ENCODE measurements at regions not wholly inside any gene's neighbourhood (a gene's known extent, or its start where the extent isn't known, plus 50 kb on each side); places are given as distances from the start of the nearest gene placed in this dataset.

DNA sequence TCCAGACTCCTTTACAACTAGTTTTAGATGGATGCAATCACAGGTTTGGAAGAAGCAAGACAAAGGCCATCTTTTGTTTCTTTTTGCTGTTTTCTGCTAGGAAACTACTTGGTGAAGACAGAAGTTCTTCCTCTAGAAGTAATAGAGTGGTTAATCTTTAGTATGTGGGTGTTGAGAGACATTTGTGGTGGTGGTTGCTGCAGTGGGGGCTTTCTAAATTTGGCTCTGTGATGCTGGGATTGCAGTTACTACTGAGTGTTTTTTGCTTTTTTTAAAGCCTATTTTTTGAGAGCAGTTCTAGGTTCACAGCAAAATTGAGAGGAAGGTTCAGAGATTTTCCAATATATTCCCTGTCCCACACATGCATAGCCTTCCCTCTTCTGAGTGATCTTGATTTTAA lies 120.0 kb downstream of the AASDHPPT start:
- Mint-ChIP-seq H3K36me3 (ENCODE audit: low read depth) (no peaks in the 10 kb centered on the region), H3K4me3 (no peak overlapping the region), H3K27ac (no peak overlapping the region)

DNA sequence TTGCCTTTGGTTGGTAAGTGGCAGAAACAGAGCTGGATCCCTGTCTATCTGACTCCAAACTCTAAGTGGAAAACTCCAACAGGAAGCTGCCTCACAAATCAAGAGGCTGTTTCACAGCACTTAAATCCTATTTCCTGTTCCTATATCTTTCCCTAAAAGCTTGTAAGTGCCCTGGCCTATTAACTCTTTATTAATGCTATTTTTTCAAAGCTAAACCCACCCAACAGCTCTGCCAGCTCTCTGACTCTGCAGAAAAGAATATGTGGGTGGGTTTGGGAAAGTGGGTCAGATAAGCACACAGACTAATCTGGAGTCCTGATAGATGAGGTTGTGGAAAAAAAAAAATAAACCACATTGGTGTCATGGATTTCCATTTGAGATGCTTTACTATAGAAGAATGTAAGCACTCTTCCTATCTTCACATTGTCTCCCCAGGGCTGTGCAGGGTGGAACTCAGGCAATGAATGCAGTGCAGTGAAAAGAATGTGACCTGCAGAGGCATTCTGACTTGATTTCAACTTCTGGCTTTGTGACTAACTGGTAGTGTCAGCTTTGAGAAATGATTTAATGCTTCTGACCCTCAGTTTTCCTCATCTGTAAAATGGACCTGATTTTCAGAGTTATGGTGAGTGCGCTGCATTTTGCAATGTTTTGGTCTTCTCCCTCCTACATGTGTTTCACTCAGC lies 125.6 kb downstream of the AASDHPPT start:
- Mint-ChIP-seq H3K9me3 (no peaks in the 10 kb centered on the region), H3K27ac (peak overlapping the region; percentile 32), H3K4me1 (peaks cover 14% of the 10 kb centered on the region), H3K4me3 (no peak overlapping the region), H3K27me3 (ENCODE audit: low read depth, poor library complexity) (no peaks in the 10 kb centered on the region), H3K36me3 (ENCODE audit: low read depth) (no peaks in the 10 kb centered on the region)
- TF ChIP-seq, protein P1, sequence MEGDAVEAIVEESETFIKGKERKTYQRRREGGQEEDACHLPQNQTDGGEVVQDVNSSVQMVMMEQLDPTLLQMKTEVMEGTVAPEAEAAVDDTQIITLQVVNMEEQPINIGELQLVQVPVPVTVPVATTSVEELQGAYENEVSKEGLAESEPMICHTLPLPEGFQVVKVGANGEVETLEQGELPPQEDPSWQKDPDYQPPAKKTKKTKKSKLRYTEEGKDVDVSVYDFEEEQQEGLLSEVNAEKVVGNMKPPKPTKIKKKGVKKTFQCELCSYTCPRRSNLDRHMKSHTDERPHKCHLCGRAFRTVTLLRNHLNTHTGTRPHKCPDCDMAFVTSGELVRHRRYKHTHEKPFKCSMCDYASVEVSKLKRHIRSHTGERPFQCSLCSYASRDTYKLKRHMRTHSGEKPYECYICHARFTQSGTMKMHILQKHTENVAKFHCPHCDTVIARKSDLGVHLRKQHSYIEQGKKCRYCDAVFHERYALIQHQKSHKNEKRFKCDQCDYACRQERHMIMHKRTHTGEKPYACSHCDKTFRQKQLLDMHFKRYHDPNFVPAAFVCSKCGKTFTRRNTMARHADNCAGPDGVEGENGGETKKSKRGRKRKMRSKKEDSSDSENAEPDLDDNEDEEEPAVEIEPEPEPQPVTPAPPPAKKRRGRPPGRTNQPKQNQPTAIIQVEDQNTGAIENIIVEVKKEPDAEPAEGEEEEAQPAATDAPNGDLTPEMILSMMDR (IDR thresholded peaks at IDR 0.05) = no peak
- DNase-seq = no peak

More for the DNA sequence above, 120.0 kb downstream of the AASDHPPT start:
- Mint-ChIP-seq H3K27me3 (ENCODE audit: low read depth, poor library complexity) (peaks cover 3% of the 10 kb centered on the region), H3K4me1 (peaks cover 4% of the 10 kb centered on the region), H3K9me3 (no peaks in the 10 kb centered on the region)
- TF ChIP-seq, protein P1 (IDR thresholded peaks at IDR 0.05) = no peak
- DNase-seq = no peak

- TF ChIP-seq, protein P1 (IDR thresholded peaks at IDR 0.05) = no peak
- peaks cover 6% of the 10 kb centered on the region for H3K27me3 Mint-ChIP-seq (ENCODE audit: low read depth, poor library complexity)
- H3K4me3 Mint-ChIP-seq = no peak overlapping the region
- H3K9me3 Mint-ChIP-seq = no peaks in the 10 kb centered on the region
- H3K27ac Mint-ChIP-seq = peak overlapping the region; percentile 72
- peaks cover 21% of the 10 kb centered on the region for H3K4me1 Mint-ChIP-seq
- no peak for DNase-seq
- no peaks in the 10 kb centered on the region for H3K36me3 Mint-ChIP-seq (ENCODE audit: low read depth)
These were observed 131.3 kb downstream of the AASDHPPT start for GRCh38 chr11:106208760-106209159.

GRCh38 chr11:106212081-106212480 lies 134.6 kb downstream of the AASDHPPT start:
- no peaks in the 10 kb centered on the region for H3K9me3 Mint-ChIP-seq
- no peak overlapping the region for H3K4me3 Mint-ChIP-seq
- peaks cover 12% of the 10 kb centered on the region for H3K4me1 Mint-ChIP-seq
- DNase-seq = no peak
- TF ChIP-seq, protein P1 (IDR thresholded peaks at IDR 0.05) = no peak
- peak overlapping the region; percentile 24 for H3K27ac Mint-ChIP-seq
- peaks cover 6% of the 10 kb centered on the region for H3K27me3 Mint-ChIP-seq (ENCODE audit: low read depth, poor library complexity)
- no peaks in the 10 kb centered on the region for H3K36me3 Mint-ChIP-seq (ENCODE audit: low read depth)

GRCh38 chr11:106216281-106216680 lies 138.8 kb downstream of the AASDHPPT start:
- H3K27ac Mint-ChIP-seq = no peak overlapping the region
- H3K27me3 Mint-ChIP-seq (ENCODE audit: low read depth, poor library complexity) = peaks cover 3% of the 10 kb centered on the region
- no peaks in the 10 kb centered on the region for H3K9me3 Mint-ChIP-seq
- DNase-seq = no peak
- H3K36me3 Mint-ChIP-seq (ENCODE audit: low read depth) = no peaks in the 10 kb centered on the region
- H3K4me3 Mint-ChIP-seq = no peak overlapping the region
- TF ChIP-seq, protein P1 (IDR thresholded peaks at IDR 0.05) = no peak
- H3K4me1 Mint-ChIP-seq = peaks cover 15% of the 10 kb centered on the region

DNA sequence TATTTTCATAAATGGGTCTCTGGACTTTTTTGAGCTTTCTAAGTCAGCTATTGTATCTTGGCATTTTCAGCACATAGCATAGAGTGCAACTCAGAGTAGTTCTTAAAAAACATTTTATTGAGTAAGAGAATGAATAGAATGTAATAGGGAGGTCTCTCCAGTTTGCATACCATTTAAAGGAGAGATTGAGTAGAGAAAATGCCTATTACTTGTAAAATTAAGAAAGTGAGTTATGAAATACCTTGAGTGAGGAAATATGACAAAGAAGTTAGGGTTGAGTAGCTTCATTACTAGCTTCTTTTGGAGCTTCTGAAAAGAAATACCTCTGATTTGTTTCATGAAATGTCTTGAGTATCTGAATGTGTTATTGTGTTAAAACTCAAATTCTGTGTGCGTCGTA lies 140.0 kb downstream of the AASDHPPT start:
- DNase-seq = no peak
- Mint-ChIP-seq H3K36me3 (ENCODE audit: low read depth) (no peaks in the 10 kb centered on the region), H3K27ac (no peak overlapping the region), H3K27me3 (ENCODE audit: low read depth, poor library complexity) (peaks cover 3% of the 10 kb centered on the region), H3K4me3 (no peak overlapping the region), H3K4me1 (peaks cover 15% of the 10 kb centered on the region), H3K9me3 (peaks cover 6% of the 10 kb centered on the region)
- TF ChIP-seq, protein P1 (IDR thresholded peaks at IDR 0.05) = no peak

Measured in nephron progenitor cell (in vitro differentiated cells).